Peyer's patch (tissue), 4 donors: ENCODE measurements at regions not wholly inside any gene's neighbourhood (a gene's known extent, or its start where the extent isn't known, plus 50 kb on each side); places are given as distances from the start of the nearest gene placed in this dataset.

Experiments used
- POLR2A ChIP-seq, 2 donors: fragments of 450-650 bp; IDR thresholded peaks; one replicate each; pipeline ENCODE4 v1.5.1; 2017; ENCODE audit warnings: antibody characterized with exemption in 2 of 2, mild to moderate bottlenecking in 2 of 2, moderate library complexity in 2 of 2
- TF ChIP-seq, protein P1 (sequence below), 6 experiments: fragments of 450-650 bp in 4 of 6; fragments of 200-600 bp in 2 of 6; sonication (generic) in 1 of 6; IDR thresholded peaks; one replicate each; pipeline ENCODE4 v1.5.1; 2017 to 2019; ENCODE audit warnings: antibody characterized with exemption in 6 of 6, mild to moderate bottlenecking in 3 of 6, moderate library complexity in 1 of 6

GRCh38 chr18:47390410-47391024, 139.1 kb upstream of the SKOR2 start:
- TF ChIP-seq, protein P1, sequence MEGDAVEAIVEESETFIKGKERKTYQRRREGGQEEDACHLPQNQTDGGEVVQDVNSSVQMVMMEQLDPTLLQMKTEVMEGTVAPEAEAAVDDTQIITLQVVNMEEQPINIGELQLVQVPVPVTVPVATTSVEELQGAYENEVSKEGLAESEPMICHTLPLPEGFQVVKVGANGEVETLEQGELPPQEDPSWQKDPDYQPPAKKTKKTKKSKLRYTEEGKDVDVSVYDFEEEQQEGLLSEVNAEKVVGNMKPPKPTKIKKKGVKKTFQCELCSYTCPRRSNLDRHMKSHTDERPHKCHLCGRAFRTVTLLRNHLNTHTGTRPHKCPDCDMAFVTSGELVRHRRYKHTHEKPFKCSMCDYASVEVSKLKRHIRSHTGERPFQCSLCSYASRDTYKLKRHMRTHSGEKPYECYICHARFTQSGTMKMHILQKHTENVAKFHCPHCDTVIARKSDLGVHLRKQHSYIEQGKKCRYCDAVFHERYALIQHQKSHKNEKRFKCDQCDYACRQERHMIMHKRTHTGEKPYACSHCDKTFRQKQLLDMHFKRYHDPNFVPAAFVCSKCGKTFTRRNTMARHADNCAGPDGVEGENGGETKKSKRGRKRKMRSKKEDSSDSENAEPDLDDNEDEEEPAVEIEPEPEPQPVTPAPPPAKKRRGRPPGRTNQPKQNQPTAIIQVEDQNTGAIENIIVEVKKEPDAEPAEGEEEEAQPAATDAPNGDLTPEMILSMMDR (IDR thresholded peaks at IDR 0.05): no peak
- no peak for TF ChIP-seq POLR2A (IDR thresholded peaks at IDR 0.05)
